ENCODE measurements at regions not wholly inside any gene's neighbourhood (a gene's known extent, or its start where the extent isn't known, plus 50 kb on each side); places are given as distances from the start of the nearest gene placed in this dataset.

DNA sequence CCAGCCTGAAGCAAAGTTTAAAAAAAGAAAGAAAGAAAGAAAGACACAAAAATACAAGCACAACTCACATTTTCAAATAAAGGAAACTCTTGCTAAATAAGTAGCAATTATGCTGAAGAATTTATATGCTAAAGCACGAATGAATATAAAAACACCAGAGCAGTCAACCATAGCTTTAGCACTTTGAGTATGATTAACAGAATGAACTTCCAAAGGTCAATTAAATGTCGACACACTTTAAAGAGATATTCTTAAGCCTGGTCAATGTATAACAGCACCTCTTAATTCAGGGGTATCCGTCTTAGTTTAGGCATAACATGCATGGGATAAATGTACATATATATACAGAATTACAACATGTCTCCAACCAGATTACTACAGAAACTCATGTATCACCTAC, 125.9 kb downstream of the OGFRL1 start:
- TF ChIP-seq, protein P1, sequence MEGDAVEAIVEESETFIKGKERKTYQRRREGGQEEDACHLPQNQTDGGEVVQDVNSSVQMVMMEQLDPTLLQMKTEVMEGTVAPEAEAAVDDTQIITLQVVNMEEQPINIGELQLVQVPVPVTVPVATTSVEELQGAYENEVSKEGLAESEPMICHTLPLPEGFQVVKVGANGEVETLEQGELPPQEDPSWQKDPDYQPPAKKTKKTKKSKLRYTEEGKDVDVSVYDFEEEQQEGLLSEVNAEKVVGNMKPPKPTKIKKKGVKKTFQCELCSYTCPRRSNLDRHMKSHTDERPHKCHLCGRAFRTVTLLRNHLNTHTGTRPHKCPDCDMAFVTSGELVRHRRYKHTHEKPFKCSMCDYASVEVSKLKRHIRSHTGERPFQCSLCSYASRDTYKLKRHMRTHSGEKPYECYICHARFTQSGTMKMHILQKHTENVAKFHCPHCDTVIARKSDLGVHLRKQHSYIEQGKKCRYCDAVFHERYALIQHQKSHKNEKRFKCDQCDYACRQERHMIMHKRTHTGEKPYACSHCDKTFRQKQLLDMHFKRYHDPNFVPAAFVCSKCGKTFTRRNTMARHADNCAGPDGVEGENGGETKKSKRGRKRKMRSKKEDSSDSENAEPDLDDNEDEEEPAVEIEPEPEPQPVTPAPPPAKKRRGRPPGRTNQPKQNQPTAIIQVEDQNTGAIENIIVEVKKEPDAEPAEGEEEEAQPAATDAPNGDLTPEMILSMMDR (IDR thresholded peaks at IDR 0.05) = no peak
- TF ChIP-seq POLR2AphosphoS5 (IDR thresholded peaks at IDR 0.05) = no peak
